ENCODE measurements at regions not wholly inside any gene's neighbourhood (a gene's known extent, or its start where the extent isn't known, plus 50 kb on each side); places are given as distances from the start of the nearest gene placed in this dataset.
"Not testable (repeated sequence)": the region's sequence is repeated elsewhere in the genome, so short reads cannot be mapped to it uniquely, and the experiment has no call there.

GRCh38 chr4:33979781-33980180, 2264.5 kb downstream of the ARAP2 start:
- not testable (repeated sequence) for TF ChIP-seq CTCF (IDR thresholded peaks at IDR 0.05); POLR2AphosphoS5 (IDR thresholded peaks at IDR 0.05; ENCODE audit: low read depth, low read length); REST (IDR thresholded peaks at IDR 0.05; ENCODE audit: insufficient read depth in 1 of 2, low read depth in 2 of 2, low read length in 1 of 2); SIN3A (IDR thresholded peaks at IDR 0.05; ENCODE audit: borderline replicate concordance, insufficient read depth, low read depth, low read length)

All from Panc1 (cell line).